Ovary (tissue), 3 donors: ENCODE measurements at regions not wholly inside any gene's neighbourhood (a gene's known extent, or its start where the extent isn't known, plus 50 kb on each side); places are given as distances from the start of the nearest gene placed in this dataset.

ENCODE experiments used
- EP300 ChIP-seq: sonication (generic); formaldehyde crosslinking; IDR thresholded peaks from one replicate; pipeline ENCODE4 v1.6.1; 2017; ENCODE audit warnings: antibody characterized with exemption
- POLR2A ChIP-seq: fragments of 450-650 bp; IDR thresholded peaks from one replicate; pipeline ENCODE4 v1.6.1; 2017; ENCODE audit warnings: antibody characterized with exemption, mild to moderate bottlenecking, moderate library complexity
- TF ChIP-seq, protein P1 (sequence below), 3 donors: fragments of 450-650 bp in 2 of 3; fragments of 200-600 bp in 1 of 3; IDR thresholded peaks; one replicate each; pipeline versions ENCODE4 v1.5.1 to v1.8.0; 2016 to 2022; ENCODE audit warnings: antibody characterized with exemption in 3 of 3, mild to moderate bottlenecking in 1 of 3
- donor health status: DM: no; HTN: no; CAD: no.

DNA sequence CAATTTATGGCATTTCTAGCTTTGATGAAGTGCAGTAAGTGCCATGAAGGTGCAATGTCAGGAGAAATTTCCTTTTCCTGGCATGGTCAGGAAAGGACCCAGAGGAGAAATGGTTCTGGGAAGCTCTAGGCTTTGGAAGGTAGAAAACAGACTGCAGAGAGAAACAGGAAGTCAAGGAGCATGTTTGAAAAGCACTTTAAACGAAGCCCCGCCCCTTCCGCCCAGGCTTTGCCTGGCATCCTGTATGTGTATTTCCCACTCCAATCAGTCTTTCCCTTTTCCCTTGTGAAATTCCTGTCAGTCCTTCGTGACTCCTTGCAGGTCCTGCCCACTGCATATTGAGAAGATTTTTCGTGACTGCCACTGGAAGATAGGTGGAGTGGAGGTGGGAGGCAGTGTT is 320.9 kb upstream of the SASH1 start:
- TF ChIP-seq POLR2A (no peak), EP300 (no peak)
- TF ChIP-seq, protein P1, sequence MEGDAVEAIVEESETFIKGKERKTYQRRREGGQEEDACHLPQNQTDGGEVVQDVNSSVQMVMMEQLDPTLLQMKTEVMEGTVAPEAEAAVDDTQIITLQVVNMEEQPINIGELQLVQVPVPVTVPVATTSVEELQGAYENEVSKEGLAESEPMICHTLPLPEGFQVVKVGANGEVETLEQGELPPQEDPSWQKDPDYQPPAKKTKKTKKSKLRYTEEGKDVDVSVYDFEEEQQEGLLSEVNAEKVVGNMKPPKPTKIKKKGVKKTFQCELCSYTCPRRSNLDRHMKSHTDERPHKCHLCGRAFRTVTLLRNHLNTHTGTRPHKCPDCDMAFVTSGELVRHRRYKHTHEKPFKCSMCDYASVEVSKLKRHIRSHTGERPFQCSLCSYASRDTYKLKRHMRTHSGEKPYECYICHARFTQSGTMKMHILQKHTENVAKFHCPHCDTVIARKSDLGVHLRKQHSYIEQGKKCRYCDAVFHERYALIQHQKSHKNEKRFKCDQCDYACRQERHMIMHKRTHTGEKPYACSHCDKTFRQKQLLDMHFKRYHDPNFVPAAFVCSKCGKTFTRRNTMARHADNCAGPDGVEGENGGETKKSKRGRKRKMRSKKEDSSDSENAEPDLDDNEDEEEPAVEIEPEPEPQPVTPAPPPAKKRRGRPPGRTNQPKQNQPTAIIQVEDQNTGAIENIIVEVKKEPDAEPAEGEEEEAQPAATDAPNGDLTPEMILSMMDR (IDR thresholded peaks at IDR 0.05) = no peak
